ENCODE measurements at regions not wholly inside any gene's neighbourhood (a gene's known extent, or its start where the extent isn't known, plus 50 kb on each side); places are given as distances from the start of the nearest gene placed in this dataset.

- H3K4me3 ChIP-seq (ENCODE audit: control insufficient read depth, low read depth, low read length): no peak overlapping the region
- no peak for TF ChIP-seq CTCF (IDR thresholded peaks at IDR 0.05; ENCODE audit: control insufficient read depth, insufficient read depth, low read depth, low read length, missing control alignments)
- DNase-seq (ENCODE audit: low read depth): peak; percentile 17
These were observed 1078.5 kb upstream of the ZEB2 start for GRCh38 chr2:145598434-145598833.

- DNase-seq (ENCODE audit: low read depth): peak; percentile 23
- no peak for TF ChIP-seq CTCF (IDR thresholded peaks at IDR 0.05; ENCODE audit: control insufficient read depth, insufficient read depth, low read depth, low read length, missing control alignments)
- no peak overlapping the region for H3K4me3 ChIP-seq (ENCODE audit: control insufficient read depth, low read depth, low read length)
These were observed 1077.9 kb upstream of the ZEB2 start for GRCh38 chr2:145597809-145598208.

- TF ChIP-seq CTCF (IDR thresholded peaks at IDR 0.05; ENCODE audit: control insufficient read depth, insufficient read depth, low read depth, low read length, missing control alignments): no peak
- no peak for DNase-seq (ENCODE audit: low read depth)
- H3K4me3 ChIP-seq (ENCODE audit: control insufficient read depth, low read depth, low read length): no peak overlapping the region
These were observed 1077.1 kb upstream of the ZEB2 start for GRCh38 chr2:145597006-145597405.

- no peak for DNase-seq (ENCODE audit: low read depth)
- no peak overlapping the region for H3K4me3 ChIP-seq (ENCODE audit: control insufficient read depth, low read depth, low read length)
- no peak for TF ChIP-seq CTCF (IDR thresholded peaks at IDR 0.05; ENCODE audit: control insufficient read depth, insufficient read depth, low read depth, low read length, missing control alignments)
These were observed 1076.5 kb upstream of the ZEB2 start for GRCh38 chr2:145596416-145596815.

DNA sequence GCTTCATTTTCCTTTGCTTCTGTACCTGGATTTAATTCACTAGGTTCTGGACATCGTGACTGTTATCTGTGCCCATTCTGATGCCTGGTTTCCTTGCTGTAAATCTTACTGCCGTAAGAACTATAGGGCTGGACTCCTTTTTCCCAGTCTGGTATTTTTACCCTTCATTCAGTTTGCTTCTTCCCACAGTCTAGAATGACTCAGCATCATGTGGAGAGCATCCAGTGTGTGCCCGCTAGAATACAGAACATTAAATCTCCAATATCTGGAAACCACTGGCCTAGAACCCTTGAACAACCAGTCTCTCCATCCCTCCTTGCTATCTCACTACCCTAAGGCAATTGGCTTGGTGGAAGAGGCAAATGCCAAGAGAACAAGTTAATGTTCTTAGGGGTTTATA, 1075.4 kb upstream of the ZEB2 start:
- no peak for TF ChIP-seq CTCF (IDR thresholded peaks at IDR 0.05; ENCODE audit: control insufficient read depth, insufficient read depth, low read depth, low read length, missing control alignments)
- no peak overlapping the region for H3K4me3 ChIP-seq (ENCODE audit: control insufficient read depth, low read depth, low read length)
- no peak for DNase-seq (ENCODE audit: low read depth)

DNA sequence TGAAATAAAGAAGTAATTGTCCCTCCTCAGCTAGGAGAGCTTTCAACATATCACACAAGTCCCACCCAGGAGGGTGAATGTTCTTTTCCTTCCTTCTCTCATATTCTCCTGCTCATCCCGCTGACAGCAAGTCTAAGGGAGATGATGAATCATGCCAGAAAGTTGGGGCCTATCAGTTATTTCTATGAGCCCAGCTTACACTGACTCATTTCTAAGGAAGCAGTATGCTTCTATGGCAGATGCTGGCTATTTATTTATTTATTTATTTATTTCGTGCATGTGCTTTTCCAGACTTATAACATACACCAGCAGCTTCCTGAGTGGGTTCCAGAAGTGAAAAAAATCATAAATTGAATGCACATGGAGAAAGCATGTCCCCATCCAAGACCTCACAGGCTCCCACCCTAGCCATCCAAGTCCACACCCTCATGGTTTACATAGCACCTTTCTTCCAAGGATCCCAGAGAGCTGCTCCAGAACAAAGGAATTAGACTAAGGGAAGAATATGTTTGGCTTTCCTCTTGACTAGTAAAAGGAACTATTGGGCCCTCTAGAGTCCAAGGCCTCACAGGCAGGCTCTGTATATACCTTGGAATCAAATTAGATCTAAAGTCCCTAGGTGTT, 1074.2 kb upstream of the ZEB2 start:
- TF ChIP-seq CTCF (IDR thresholded peaks at IDR 0.05; ENCODE audit: control insufficient read depth, insufficient read depth, low read depth, low read length, missing control alignments): peak; percentile 39
- DNase-seq (ENCODE audit: low read depth): peak; percentile 81

DNA sequence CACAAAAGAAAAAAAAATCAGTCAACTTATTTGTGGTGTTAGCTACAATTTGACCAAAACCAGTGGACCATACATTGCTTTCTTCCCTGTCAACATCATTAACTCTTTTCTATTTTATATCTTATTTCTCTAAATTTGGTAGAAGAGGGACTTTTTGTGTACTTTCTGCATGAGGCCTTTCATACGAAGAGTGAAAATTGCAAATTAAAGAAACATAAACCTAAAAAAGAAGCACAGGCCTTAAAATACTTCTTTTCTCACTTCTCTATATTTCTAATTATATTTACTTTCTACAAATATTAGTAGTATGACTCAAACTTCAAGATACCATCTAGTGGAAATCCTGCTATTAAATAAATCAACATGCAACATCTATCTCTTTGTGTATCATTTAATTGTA, 1073.4 kb upstream of the ZEB2 start:
- no peak for TF ChIP-seq CTCF (IDR thresholded peaks at IDR 0.05; ENCODE audit: control insufficient read depth, insufficient read depth, low read depth, low read length, missing control alignments)
- no peak for DNase-seq (ENCODE audit: low read depth)
- H3K4me3 ChIP-seq (ENCODE audit: control insufficient read depth, low read depth, low read length): no peak overlapping the region

More for the DNA sequence above, 1074.2 kb upstream of the ZEB2 start:
- H3K4me3 ChIP-seq (ENCODE audit: control insufficient read depth, low read depth, low read length): no peak overlapping the region
